ENCODE measurements at regions not wholly inside any gene's neighbourhood (a gene's known extent, or its start where the extent isn't known, plus 50 kb on each side); places are given as distances from the start of the nearest gene placed in this dataset.

DNA sequence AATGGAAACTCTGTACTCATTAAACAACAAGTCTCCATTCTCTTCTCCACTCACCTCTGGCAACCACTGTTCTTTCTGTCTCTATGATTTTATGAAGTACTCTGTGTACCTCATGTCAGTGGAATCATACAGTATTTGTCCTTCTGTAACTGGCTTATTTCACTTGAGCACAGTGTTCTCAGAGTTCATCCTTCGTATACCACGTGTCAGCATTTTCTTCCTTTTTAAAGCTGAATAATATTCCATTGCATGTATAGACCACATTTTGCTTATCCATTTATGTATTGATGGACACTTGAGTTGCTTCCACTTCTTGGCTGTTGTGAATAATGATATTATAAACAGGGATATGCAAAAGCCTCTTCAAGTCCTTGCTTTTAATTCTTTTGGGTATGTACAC lies 333.0 kb upstream of the ZNF32 start:
- ATAC-seq = no peak
- intact Hi-C loops (cut with DNase I) = no loop called here

DNA sequence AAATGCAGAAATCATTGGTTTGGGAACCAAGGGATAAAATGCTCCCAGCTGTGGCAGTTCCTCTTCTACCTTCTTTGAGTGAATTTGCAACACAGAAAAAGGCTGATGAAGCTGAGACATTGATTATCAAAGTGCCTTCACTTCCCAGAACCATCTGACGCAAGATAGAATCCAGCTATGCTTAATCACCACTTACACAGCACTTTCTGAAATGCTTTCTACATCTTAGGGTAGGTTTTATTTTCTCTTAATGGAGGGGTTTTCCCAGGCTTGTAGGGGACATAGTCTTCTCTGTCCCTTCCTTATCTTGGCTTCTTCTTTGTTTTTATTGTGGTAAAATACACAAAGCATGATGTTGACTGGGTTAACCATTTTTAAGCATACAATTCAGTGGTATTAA lies 332.6 kb upstream of the ZNF32 start:
- DNase-seq (ENCODE audit: missing footprints) (no peak), ATAC-seq (no peak)
- intact Hi-C loops (cut with DNase I) = no loop called here

More for the DNA sequence above, 333.0 kb upstream of the ZNF32 start:
- no peak for DNase-seq (ENCODE audit: missing footprints)

DNA sequence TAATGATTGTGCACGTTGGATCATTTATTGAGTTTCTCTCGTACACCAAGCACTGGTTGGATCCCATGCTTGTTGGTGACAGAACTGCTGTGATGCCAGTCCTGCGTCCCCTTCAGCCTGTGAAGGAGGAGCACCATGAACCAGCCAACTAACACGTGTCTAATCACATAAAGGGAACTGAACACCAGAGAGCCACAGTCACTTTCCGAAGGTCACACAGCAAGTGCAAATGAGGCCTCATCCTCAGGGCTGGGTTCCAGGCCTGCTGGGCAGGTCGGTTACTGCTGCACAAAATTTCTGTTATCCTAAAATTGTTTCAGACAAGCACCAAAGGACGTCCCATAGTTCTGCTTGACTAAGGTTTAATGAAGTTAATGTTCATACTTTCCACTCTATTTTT lies 332.0 kb upstream of the ZNF32 start:
- DNase-seq (ENCODE audit: missing footprints) (no peak), ATAC-seq (no peak)
- intact Hi-C loops (cut with DNase I) = no loop called here

DNA sequence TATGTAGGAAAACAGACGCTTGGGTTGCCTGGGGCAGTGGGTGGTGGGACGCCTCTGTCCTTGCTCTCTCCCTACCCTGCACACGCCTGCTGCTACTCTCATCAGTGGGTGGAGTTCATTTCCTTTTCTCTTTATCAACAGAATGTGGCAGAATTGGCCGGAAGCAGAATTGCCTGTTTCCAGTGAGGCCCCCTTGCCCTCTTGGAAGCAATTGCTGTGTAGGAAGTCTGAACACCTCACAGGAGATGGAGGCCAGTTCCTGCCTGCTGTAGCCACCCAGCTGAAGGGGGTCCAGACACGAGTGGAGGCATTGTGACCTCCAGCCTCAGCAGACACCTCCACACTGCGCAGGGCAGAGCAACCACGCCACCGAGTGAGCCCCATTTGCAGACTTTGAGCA lies 331.6 kb upstream of the ZNF32 start:
- ATAC-seq = no peak
- intact Hi-C loops (cut with DNase I) = no loop called here
- no peak for DNase-seq (ENCODE audit: missing footprints)

DNA sequence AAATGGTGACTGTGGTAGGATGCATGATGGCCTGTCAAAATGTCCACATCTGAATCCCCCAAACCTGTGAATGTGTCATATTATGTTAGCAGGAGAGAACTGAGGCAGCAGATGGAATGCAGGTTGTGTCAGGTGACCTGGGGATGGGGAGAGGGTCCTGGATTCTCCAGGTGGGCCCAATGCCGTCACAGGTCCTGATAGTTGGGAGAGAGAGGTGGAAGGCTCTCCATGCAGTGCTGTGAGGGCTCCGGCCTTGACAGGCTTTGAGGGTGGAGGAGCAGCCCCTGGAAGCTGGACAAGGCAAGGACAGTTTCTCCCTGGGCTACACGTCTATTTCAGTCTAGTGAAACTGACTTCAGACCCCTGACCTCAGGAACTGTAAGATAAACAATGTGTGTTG lies 330.9 kb upstream of the ZNF32 start:
- no peak for ATAC-seq

DNA sequence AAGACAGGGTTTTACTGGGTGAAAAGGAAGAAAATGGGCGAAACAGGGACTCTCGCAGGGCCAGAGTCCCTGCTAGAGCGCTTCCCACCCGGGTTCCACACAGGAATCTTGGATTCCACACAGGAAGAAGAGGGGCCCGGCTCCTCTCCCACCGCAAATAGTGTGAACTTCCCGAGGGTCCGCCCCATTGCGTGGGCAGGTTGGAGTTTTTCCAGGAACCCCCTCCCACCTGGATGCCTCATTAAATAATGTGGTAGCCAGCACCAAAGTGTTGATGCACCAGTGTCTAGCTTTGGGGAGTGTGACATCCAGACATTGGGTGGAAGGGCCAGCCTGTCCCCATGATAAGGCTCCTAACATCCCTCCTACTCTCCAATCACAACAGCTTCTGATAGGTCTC lies 330.3 kb upstream of the ZNF32 start:
- intact Hi-C loops (cut with DNase I) = no loop called here
- DNase-seq (ENCODE audit: missing footprints) (no peak), ATAC-seq (no peak)

More for the DNA sequence above, 330.9 kb upstream of the ZNF32 start:
- intact Hi-C loops (cut with DNase I) = no loop called here
- DNase-seq (ENCODE audit: missing footprints) = no peak

DNA sequence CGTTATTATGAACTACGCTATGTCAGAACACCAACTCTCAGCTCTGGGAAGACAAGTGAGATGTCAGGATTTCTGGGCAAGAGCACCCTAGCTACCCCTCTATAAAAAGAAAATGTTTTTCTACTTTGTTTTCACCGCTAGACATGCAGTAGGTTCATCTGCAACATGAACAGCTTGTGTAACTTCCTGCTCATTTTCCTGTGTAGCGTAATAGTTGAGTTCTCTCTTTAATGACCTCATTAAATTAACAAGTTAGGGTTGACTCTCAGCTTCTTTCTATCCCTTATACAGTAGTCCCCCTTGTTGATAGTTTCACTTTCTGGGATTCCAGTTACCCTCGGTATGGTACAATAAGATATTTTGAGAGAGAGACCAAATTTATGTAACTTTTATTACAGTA lies 329.4 kb upstream of the ZNF32 start:
- intact Hi-C loops (cut with DNase I) = no loop called here
- ATAC-seq (no peak), DNase-seq (ENCODE audit: missing footprints) (no peak)

DNA sequence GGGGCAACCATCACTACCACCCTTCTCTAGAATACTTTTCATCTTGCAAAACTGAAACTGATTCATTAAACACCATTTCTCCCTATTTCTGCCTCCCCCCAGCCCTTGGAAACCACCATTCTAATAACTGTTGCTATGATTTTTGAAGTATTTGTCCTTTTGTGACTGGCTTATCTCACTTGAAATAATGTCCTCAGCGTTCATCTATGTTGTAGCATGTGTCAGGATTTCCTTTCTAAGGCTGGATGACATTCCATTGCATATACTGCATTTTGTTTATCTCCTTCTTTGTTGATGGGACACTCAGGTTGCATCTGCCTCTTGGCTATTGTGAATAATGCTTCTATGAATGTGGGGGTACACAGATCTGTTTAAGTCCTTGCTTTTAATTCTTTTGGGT lies 327.6 kb upstream of the ZNF32 start:
- ATAC-seq (no peak), DNase-seq (ENCODE audit: missing footprints) (no peak)
- intact Hi-C loops (cut with DNase I) = no loop called here

DNA sequence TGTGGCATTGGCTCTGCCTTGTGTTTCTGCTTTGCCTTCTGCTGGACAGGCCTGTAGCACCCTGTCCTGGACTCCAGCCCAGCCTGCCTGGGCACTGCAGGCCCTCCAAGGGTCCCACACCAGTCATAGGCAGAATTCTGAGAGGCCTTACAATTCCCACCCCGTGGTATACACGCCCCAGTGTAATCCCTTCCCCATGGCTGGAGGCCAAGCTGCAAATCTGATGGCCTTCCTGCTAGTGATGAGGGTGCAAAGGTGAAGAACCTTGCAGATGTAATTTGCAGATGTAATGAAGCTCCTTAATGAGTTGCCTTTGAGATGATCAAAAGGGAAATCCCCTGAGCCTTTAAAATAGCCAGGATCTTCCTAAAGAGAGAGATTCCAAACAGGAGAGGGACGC lies 325.1 kb upstream of the ZNF32 start:
- intact Hi-C loops (cut with DNase I) = no loop called here
- ATAC-seq = no peak
- DNase-seq (ENCODE audit: missing footprints) = no peak

DNA sequence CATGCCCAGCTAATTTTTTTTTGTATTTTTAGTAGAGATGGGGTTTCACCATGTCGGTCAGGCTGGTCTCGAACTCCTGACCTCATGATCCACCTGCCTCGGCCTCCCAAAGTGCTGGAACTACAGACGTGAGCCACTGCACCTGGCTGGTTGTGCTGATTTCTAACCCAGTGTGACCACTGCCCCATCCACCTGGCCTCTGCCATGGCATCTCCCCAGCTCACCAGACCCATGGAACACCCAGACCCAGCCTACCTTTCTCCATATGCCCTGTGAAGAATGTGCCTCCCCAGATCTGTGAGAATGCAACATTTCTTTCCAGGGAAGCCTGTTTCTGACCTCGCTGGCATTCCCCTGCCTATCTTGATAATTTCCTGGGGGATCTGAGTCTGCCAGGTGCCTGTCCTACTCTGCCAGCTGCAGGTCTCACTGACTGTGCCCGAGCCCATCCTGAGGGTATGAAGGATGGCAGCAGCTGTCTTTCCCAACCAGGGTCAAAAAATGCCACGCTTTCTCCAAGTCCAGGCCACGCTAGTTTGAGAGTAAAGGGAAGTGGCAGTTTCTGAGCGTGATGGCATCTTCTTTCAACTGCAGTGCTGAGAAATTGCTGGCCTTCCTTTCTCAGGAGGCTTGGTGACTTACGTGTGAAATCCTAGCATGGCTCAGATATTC lies 324.4 kb upstream of the ZNF32 start:
- DNase-seq (ENCODE audit: missing footprints) = no peak
- intact Hi-C loops (cut with DNase I) = no loop called here
- no peak for ATAC-seq

DNA sequence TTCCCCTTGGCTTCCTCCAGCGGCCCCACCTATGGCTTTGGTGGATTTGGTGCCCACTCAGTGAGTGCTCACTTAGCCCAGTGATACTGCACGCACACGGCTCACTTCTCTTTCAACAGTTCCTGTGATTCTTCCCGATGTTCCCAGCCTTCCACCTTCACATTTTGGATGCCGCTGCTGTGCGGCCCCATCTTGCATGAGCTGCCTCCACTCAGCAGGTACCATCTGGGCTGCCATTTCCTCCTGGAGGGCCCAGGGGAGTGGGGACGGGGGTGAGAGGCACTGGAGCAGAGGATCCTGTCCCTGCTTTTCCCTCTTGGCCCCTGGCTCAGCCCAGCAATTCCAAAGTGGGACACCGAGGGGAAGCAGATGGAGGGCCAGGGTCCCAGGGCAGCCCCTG lies 323.3 kb upstream of the ZNF32 start:
- ATAC-seq (no peak), DNase-seq (ENCODE audit: missing footprints) (no peak)
- intact Hi-C loops (cut with DNase I) = no loop called here

DNA sequence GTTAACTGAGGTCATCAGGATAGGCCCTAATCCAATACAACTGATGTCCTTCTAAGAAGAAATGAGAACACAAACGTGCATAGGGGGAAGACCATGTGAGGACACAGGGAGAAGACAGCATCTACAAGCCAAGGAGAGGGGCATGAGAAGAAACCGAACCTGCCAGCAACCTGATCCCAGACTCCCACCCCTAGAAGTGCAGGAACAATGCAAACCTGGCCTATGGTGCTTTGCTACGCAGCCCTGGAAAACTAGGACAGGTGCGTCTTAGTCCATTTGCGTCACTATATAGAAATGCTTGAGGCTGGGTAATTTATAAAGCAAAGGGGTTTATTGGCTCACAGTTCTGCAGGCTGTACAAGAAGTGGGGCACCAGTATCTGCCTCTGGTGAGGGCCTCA lies 322.6 kb upstream of the ZNF32 start:
- intact Hi-C loops (cut with DNase I) = no loop called here
- no peak for ATAC-seq
- DNase-seq (ENCODE audit: missing footprints) = no peak

DNA sequence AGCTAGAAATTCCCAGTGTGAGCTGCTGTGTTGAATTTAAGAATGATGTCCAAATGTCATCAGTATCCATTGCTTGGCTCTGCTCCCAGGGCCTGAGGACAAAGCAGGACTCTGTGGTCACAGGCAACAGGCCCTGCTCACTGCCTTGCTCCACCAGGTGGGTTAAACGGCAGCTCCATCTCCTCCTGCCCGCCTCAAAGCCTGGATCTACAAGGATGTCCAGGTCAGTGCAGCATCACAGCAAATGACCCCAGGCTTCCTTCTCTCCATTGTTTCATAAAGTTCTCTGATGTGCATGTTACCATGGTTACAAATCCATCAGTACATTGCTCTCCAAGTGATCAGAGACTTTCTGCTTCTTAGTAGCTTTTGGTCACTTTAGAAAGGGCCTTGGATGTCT lies 322.0 kb upstream of the ZNF32 start:
- DNase-seq (ENCODE audit: missing footprints) (no peak), ATAC-seq (no peak)
- intact Hi-C loops (cut with DNase I) = no loop called here

DNA sequence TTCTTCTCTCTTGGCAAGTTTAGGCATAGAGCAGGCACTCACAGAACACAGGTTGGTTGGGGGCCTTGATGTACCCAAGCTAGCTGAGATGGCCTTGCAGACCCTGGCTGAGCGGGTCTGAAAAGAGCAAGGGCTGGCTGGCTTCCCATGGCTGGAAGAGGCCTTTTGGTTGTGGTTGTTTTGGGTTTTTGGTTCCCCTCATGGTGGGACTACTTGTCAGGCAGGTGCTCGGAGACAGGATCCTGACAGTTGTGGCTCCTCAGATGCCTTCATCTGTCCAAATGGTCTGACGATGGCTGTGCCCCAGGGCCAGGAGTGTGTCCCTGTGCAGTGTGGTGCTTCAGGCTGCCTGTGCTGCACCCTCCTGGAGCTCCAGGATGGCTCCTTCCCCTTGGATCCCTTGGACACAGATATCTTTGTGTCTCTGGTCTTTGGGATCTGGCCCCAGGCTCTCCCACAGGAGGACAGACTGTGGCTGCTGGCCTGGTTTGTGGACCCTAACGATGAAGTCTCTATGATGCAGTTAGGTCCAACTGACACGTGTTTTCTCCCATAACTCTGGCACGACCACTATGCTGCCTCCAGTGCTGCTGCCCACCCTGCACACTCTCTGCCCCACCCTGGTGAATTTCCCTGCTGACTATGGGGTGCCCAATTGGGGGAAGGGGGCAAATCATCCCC lies 321.5 kb upstream of the ZNF32 start:
- DNase-seq (ENCODE audit: missing footprints) (no peak), ATAC-seq (no peak)
- intact Hi-C loops (cut with DNase I) = no loop called here

DNA sequence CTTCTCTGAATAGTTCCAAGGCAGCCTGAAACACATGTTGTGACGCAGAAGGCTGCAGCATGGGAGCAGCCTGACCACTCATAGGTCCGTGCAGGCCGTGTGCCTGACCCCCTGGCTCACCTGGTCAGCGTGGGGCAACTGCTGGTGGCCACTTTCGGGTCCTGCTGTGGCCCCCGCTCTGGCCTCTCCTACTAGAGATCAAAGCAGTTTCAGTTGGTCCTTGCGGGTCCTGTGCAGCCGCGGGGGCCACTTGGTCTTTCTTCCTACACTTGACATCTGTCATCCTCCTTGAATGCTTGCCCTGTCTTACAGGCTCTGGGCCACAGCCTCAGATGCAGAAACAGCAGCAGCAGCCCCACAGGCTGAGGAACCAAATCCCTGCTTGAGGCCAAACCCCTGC lies 320.8 kb upstream of the ZNF32 start:
- intact Hi-C loops (cut with DNase I) = loop anchor here (10.0 kb wide), 1 partner anchor 415 kb away; the partner anchor contains the start of gene CXCL12
- DNase-seq (ENCODE audit: missing footprints) (no peak), ATAC-seq (no peak)

DNA sequence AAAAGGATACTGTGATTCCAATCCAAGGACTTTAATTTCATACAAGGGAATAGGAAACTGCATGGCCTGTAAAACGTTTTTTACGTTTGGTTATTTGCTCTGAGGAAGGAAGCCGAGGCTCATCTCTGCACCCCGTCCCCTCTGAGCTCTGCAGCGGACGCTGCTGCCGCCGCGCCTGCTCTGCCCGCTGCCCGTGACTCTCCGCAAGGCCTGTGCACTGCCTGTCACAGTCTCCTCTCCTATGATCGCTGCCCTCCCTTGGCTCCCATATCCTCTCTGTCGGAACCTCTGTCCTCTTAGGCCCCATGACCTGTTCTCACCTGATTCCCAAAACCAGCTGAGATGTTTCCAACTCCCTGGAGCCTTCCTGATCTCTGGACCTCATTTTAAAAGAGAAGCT lies 320.3 kb upstream of the ZNF32 start:
- DNase-seq (ENCODE audit: missing footprints) (no peak), ATAC-seq (no peak)
- intact Hi-C loops (cut with DNase I) = loop anchor here (10.0 kb wide), 1 partner anchor 416 kb away; the partner anchor contains the start of gene CXCL12

DNA sequence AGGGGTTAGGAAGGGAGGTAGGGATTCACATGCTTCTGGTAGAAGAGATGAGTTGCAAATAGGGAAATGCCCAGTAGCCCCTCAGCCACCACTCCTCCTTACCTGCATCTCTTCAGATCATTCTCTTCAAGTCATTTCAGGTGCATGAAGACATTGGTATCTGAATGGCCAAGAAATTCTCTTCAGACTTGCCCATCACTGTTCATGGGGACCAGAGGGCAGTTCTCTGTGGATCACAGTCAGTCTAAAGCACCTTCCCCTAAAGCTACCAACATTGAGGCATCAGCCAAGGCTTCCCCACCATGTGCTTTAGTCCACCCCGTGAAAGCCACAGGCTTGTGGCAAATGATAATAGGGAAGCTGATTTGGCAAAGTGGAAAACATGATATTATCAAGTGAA lies 319.4 kb upstream of the ZNF32 start:
- ATAC-seq (no peak), DNase-seq (ENCODE audit: missing footprints) (no peak)
- intact Hi-C loops (cut with DNase I) = loop anchor here (10.0 kb wide), 1 partner anchor 417 kb away; the partner anchor contains the start of gene CXCL12

DNA sequence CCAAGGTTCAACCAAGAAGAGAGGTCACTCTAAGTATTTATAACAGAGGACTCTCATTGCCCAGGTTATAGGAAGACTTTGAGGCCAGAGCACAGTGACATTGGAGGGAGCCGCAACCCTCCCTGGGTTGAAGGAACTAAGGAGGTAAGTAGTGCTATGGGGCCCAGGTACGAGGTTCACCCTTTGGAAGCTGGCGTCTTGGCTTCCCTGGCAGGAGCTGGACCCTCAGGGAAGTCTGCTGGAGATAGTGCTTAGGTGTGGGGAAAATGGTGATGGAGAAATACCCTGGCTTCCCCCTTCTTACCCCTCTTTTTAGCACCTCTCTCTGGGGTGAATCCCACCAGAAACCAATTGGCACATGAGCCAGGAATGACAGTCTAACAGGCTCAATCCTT lies 317.9 kb upstream of the ZNF32 start:
- ATAC-seq (no peak), DNase-seq (ENCODE audit: missing footprints) (no peak)
- intact Hi-C loops (cut with DNase I) = loop anchor here (10.0 kb wide), 1 partner anchor 418 kb away; the partner anchor contains the start of gene CXCL12

DNA sequence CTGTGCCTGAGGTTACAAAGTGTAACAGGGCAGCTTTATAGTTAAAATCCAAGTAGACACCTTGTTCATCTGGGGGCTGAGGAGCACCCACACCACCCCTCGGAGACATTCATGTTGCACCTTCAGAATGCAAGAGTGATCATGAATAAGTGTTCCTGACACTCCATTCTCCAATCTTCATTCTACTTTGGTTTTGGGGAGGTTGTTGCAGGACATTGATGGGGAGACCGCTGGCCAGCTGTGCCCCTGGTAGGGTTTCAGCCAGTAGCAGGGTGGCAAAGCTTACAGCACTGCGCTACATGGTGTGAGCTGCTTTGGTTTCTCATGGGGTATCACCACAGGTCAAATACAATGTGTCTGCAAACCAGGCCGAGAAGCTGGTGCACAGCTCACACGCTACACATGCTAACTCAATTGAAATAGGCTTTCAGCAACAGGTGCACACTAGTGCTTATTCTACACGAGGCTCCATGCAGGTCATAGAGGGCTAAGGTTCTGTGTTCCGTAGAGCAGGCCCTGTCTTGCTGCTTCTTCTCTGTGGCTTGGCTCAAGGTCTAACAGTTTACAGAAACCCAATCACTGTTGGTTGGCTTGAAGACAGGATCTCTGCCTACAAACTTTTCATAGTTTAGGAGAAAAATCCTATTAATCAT lies 317.4 kb upstream of the ZNF32 start:
- ATAC-seq = no peak
- intact Hi-C loops (cut with DNase I) = loop anchor here (10.0 kb wide), 1 partner anchor 419 kb away; the partner anchor contains the start of gene CXCL12
- DNase-seq (ENCODE audit: missing footprints) = no peak

All from Right ventricle myocardium inferior (tissue), 1 donor.